ENCODE measurements at regions not wholly inside any gene's neighbourhood (a gene's known extent, or its start where the extent isn't known, plus 50 kb on each side); places are given as distances from the start of the nearest gene placed in this dataset.

DNA sequence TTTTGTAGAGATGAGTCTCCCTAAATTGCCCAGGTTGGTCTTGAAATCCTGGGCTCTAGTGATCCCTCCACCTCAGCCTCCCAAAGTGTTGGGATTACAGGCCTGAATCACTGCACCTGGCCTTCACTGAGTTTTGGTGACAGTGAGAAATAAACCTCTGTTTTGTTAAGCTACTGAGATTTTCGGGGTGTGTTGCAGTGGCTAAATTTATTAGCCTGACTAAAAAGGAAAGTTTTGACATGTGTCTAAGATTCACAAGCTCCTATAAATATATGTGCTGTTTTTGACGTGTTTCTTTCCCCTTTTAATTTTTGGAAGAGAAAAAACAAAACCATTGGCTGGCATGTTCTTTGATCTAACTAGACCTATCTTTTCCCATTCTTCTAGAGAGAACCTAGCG is 190.5 kb upstream of the MC4R start:
- H3K4me2 ChIP-seq (ENCODE audit: low read length) = no peak overlapping the region
- H2AFZ ChIP-seq (ENCODE audit: low read length) = no peak overlapping the region
- H3K79me2 ChIP-seq (ENCODE audit: insufficient read depth, low read length) = no peaks in the 10 kb centered on the region
- no peaks in the 10 kb centered on the region for H3K4me1 ChIP-seq (ENCODE audit: insufficient read depth, low read length, severe bottlenecking)
- TF ChIP-seq, protein P1, sequence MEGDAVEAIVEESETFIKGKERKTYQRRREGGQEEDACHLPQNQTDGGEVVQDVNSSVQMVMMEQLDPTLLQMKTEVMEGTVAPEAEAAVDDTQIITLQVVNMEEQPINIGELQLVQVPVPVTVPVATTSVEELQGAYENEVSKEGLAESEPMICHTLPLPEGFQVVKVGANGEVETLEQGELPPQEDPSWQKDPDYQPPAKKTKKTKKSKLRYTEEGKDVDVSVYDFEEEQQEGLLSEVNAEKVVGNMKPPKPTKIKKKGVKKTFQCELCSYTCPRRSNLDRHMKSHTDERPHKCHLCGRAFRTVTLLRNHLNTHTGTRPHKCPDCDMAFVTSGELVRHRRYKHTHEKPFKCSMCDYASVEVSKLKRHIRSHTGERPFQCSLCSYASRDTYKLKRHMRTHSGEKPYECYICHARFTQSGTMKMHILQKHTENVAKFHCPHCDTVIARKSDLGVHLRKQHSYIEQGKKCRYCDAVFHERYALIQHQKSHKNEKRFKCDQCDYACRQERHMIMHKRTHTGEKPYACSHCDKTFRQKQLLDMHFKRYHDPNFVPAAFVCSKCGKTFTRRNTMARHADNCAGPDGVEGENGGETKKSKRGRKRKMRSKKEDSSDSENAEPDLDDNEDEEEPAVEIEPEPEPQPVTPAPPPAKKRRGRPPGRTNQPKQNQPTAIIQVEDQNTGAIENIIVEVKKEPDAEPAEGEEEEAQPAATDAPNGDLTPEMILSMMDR (IDR thresholded peaks at IDR 0.05; ENCODE audit: low read length) = no peak
- TF ChIP-seq EZH2 (IDR thresholded peaks at IDR 0.05; ENCODE audit: borderline replicate concordance, low read length) = no peak
- H3K9ac ChIP-seq (ENCODE audit: low read length) = no peak overlapping the region
- no peaks in the 10 kb centered on the region for H3K36me3 ChIP-seq (ENCODE audit: insufficient read depth, low read length)
- H3F3A ChIP-seq (ENCODE audit: insufficient read depth, low read length) = no peaks in the 10 kb centered on the region
- H3K4me3 ChIP-seq (ENCODE audit: low read depth, low read length, poor library complexity, severe bottlenecking) = no peak overlapping the region
- no peaks in the 10 kb centered on the region for H3K27me3 ChIP-seq (ENCODE audit: insufficient read depth, low read length)
- H4K20me1 ChIP-seq (ENCODE audit: insufficient read depth, low read length) = no peaks in the 10 kb centered on the region
- H3K9me2 ChIP-seq (ENCODE audit: low read depth, low read length) = no peaks in the 10 kb centered on the region
- no peak overlapping the region for H3K27ac ChIP-seq (ENCODE audit: low read depth, low read length, poor library complexity, severe bottlenecking)
- H3K9me3 ChIP-seq (ENCODE audit: low read length) = no peaks in the 10 kb centered on the region

DNA sequence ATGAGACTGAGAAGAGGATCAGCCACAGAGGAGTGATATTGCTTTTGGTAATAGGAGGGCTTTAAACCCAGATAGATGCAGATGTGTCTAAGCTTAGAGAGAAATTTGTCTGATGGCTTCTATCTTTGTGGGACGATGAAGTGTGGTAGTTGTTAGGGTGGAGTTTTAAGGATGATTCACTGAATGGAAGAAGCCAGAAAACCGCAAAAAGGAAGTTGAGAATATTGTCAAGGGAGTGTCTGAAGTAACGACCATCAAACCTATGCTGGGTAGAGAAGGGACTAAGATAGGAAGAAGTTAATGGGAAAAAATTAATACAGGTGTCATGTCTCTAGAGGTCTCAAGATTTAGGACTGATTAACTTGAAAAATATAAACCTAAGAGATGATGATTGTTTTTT is 195.6 kb upstream of the MC4R start:
- Histone ChIP-seq H3K9me2 (ENCODE audit: low read depth, low read length) (no peaks in the 10 kb centered on the region), H3K4me1 (ENCODE audit: insufficient read depth, low read length, severe bottlenecking) (no peaks in the 10 kb centered on the region), H3K27ac (ENCODE audit: low read depth, low read length, poor library complexity, severe bottlenecking) (no peak overlapping the region), H4K20me1 (ENCODE audit: insufficient read depth, low read length) (no peaks in the 10 kb centered on the region), H3K79me2 (ENCODE audit: insufficient read depth, low read length) (no peaks in the 10 kb centered on the region), H3F3A (ENCODE audit: insufficient read depth, low read length) (no peaks in the 10 kb centered on the region), H3K4me3 (ENCODE audit: low read depth, low read length, poor library complexity, severe bottlenecking) (no peak overlapping the region), H3K4me2 (ENCODE audit: low read length) (no peak overlapping the region), H3K27me3 (ENCODE audit: insufficient read depth, low read length) (no peaks in the 10 kb centered on the region), H3K9me3 (ENCODE audit: low read length) (no peaks in the 10 kb centered on the region), H2AFZ (ENCODE audit: low read length) (no peak overlapping the region), H3K36me3 (ENCODE audit: insufficient read depth, low read length) (no peaks in the 10 kb centered on the region), H3K9ac (ENCODE audit: low read length) (no peak overlapping the region)
- TF ChIP-seq EZH2 (IDR thresholded peaks at IDR 0.05; ENCODE audit: borderline replicate concordance, low read length) = no peak
- TF ChIP-seq, protein P1 (IDR thresholded peaks at IDR 0.05; ENCODE audit: low read length) = no peak

DNA sequence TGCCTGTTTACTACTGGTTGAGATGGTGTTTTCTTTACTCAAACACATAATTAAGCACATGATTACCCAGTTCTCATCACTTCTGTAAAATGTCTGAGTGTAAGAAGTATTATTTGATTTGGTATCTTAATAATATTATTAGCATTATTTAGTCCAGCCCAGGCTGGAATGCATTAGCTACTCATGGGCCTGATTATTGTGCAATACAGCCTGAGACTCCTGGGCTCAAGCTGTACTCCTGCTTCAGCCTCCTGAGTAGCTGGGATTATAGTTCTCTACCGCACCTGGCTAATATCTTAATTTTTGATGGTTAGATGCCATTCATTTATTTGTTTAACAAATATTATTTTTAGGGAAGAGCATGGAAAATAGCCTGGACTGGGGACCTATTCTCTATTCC is 197.6 kb upstream of the MC4R start:
- no peak overlapping the region for H3K27ac ChIP-seq (ENCODE audit: low read depth, low read length, poor library complexity, severe bottlenecking)
- no peak for TF ChIP-seq EZH2 (IDR thresholded peaks at IDR 0.05; ENCODE audit: borderline replicate concordance, low read length)
- TF ChIP-seq, protein P1 (IDR thresholded peaks at IDR 0.05; ENCODE audit: low read length) = no peak
- H2AFZ ChIP-seq (ENCODE audit: low read length) = no peak overlapping the region
- no peaks in the 10 kb centered on the region for H3K36me3 ChIP-seq (ENCODE audit: insufficient read depth, low read length)
- no peaks in the 10 kb centered on the region for H3K9me3 ChIP-seq (ENCODE audit: low read length)
- H3K4me3 ChIP-seq (ENCODE audit: low read depth, low read length, poor library complexity, severe bottlenecking) = no peak overlapping the region
- H3K4me2 ChIP-seq (ENCODE audit: low read length) = no peak overlapping the region
- H3K9me2 ChIP-seq (ENCODE audit: low read depth, low read length) = no peaks in the 10 kb centered on the region
- no peaks in the 10 kb centered on the region for H3K79me2 ChIP-seq (ENCODE audit: insufficient read depth, low read length)
- H3F3A ChIP-seq (ENCODE audit: insufficient read depth, low read length) = no peaks in the 10 kb centered on the region
- no peaks in the 10 kb centered on the region for H3K27me3 ChIP-seq (ENCODE audit: insufficient read depth, low read length)
- no peak overlapping the region for H3K9ac ChIP-seq (ENCODE audit: low read length)
- no peaks in the 10 kb centered on the region for H4K20me1 ChIP-seq (ENCODE audit: insufficient read depth, low read length)
- no peaks in the 10 kb centered on the region for H3K4me1 ChIP-seq (ENCODE audit: insufficient read depth, low read length, severe bottlenecking)

Data from OCI-LY1 (cell line).